Dermis blood vessel endothelial cell (primary cell): ENCODE measurements at regions not wholly inside any gene's neighbourhood (a gene's known extent, or its start where the extent isn't known, plus 50 kb on each side); places are given as distances from the start of the nearest gene placed in this dataset.
"Not testable (repeated sequence)": the region's sequence is repeated elsewhere in the genome, so short reads cannot be mapped to it uniquely, and the experiment has no call there.

Experiments
- DNase-seq: peaks from one replicate; pipeline ENCODE4 v3.0.0; 2010

DNA sequence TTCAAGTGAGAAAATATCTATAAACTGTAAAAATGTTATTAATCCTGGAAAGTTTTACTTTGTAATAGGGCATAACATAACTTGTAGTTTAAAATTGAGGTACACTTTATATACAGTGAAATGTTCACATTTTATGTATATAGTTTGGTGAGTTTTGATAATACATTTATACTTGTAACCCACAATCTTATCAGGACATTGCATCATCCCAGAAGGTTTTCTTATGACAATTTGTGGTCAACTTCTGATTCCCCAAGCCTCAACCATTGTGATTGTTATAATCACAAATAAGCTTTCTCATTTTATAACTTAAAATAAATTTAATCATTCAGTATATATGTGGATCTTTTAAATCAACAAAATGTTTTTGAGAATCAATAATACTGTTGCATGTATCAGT lies 151.1 kb downstream of the TFPI2 start:
- no peak for DNase-seq

DNA sequence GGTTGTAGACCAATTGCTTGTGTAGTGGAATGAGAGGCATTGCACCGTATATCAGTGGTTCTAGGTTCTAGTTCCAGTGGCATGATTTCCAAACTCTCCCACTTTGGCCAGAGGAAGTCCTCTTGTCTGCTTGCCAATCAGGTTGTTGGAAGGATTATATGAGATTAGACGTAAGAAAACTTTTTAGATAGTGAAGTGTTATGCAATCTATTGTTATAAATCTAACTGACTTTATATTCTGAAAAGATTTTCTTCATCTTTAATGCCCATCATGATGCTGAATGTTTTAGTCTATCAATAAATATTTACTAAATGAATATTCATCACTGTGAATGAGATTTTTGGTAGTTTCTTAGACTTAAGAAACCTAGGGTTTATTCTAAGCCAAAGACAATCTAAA lies 152.6 kb downstream of the TFPI2 start:
- no peak for DNase-seq

DNA sequence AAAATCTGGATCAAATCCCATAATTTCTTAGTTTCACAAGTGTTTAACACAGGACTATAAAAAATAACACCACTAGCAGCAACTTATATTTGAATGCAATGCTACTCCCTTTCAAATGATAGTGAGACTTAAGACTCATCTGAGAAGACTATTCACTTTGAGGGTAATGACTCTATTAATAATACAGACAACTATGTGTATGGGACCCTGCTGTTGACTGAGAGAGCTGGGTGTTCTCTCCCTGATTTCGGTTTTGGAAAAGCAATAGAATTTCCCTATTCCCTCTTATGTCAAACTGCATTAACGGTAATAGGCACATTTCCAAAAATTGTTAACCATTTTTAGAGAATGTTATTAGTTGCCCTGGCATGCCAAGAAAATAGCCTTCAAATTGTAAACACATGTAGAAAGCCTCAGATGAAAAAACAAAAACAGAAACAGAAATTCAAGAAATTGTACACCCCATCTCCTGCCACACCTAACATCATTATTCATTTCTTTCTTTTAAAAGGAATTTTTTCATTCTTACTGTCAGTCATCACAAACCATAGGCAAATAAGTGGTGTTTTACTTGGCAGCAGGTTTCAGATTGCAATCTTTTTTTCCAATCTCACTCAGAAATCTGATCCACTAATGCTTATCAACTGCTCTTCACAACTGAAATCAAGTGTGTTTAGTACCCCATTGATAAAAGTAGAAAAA lies 153.7 kb downstream of the TFPI2 start:
- DNase-seq = no peak

DNA sequence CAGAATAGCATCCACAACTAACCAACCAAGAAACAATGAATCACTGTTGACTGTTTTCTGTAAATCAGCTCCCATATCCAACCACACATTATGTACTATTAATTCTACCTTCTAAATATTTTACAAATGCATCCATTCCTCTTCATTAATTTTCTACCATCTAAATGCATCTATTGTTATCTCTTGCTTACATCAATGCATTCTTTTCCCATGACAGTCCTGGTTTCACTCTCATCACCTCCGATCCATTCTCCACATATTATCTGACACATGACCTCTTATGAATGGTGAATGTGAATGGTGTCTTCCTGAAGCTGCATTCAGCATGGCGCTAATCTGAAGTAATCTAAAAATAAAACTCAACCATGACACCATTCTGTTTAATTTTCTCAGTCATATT lies 153.8 kb upstream of the CALCR start:
- no peak for DNase-seq

DNA sequence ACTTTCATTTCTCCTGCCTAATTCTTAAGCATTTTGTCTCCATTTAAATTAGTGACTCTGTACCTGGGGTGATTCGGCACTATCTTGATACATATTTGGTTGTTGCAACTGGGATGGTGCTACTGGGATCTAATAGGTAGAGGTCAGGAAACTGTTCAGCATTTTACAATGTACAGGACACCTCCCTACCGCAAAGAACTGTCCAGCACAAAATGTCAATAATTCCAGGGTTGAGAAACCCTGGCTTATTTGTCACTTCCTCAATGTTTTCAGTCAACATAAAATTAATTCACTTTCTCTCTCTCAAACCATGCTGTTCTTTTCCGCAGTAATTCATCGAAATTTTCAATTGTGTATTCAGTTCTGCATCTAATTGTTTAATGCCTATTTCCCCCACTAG lies 151.4 kb upstream of the CALCR start:
- DNase-seq = no peak

DNA sequence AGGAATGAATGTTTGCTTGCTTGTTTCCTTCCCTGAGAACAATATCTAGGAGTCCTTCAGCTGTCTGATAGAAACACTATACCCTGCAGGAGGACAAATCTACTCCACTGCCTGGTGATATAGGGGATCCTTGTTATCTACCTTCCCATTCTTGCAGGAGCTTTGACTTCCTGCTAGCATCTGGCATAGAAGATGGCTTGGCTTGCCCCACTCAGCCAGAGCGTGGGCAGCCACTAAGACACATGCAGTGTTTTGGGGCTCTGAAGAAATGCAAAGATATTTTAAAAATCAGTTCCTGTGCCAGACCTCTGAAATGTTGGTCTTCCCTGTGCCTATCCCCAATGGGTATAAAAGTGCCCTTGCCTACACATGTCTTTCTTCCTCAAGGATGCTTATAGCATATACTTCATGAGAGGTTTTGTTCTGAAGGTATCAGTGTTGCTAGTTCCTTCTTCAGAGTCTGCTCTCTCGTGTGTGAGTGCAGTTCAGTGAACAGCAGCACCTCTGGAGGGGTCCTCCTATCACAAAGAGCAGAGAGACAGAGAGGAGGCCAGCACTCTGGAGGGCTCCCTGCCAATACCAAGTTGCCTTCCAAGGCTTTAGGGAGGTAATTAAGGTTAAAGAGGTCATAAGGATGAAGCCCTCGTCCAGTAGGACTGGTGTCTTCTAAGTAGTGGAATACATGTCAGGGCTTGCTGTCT lies 149.1 kb upstream of the CALCR start:
- DNase-seq = no peak

DNA sequence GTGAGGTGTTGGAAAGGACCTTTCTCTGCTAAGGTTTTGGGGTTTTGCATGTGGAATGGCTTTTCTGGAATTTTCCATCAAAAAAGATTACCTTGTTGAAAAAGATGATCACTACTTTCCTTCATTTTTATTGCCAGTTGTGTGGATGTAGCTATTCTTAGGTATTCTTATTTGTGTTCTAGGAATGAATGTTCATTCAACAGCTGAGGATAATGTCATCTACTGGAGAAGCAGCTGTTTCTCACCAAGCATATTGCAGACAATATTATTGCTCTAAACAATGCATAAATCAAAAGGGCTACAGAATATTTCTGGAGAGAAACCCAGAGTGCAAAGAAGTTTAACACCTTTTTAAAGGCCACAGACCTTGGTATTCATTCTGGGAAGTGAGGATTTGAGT lies 145.6 kb upstream of the CALCR start:
- no peak for DNase-seq

DNA sequence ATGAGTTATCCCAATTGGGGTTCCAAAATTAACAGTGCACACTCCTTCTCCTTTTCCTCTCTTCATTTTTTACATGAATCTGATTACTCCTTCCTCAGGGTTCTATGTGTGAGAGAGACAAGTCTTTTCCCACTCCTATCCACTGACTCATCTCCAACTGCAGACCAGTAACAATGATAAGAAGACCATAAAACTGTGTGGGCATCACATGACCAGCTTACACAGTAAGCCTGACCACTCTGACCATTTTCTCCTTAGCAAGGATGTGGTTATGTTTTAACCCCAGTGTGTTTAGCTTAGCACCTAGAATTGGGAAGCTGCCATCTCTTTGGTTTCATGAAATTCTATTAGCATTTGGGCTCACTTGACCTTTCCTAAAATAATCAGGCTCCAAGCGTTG lies 145.0 kb upstream of the CALCR start:
- DNase-seq = no peak

DNA sequence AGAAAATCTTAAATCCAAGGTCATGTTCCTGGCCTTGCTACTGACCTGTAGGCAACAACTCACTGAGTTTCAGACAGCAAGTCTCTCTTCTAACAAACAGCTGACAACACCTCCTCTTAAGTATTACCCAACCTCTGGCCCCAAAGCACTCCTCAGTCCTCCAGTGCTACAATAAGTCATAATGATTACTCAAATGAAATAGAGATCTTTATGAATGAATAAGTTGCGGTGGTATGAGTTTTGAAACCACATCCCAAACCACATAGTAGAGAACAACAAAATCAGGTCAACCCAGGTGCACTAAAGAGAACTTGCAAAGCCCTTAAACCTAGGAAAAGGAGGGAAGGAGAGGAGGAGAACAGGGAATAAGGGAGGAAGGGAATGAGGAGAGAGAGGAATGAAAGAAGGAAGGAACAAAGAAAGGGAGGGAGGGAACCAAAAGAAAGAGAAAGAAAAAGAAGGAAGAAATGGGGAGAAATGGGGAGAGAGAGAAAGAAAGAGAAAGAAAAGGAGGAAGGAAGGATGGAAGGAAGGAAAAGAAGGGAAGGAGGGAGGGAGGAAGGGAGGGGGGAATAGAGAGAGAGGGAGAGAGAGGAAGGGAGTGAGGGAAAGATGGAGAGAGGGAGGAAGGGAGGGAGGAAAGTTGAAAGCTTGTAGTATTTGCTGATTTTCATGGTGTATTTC lies 142.8 kb upstream of the CALCR start:
- no peak for DNase-seq

DNA sequence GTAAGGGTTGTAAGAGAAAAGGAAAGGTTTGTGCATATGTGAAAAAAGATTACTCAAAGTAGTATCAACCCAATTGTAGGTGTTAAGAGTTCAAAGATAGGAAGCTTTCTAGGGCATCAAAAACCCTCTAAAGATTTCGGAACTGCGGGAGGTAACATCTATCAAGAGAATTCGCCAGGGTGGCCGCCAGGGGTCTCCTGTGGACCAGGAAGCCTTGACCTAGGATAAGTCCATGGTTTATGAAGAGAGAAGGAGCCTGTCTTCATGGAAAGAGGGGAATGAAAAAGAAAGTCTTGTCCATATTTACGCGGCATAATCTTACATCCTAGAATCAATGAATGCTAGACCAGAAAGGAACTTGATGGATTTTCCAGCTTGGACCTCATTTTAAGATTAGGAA lies 140.7 kb upstream of the CALCR start:
- DNase-seq = peak; percentile 64

DNA sequence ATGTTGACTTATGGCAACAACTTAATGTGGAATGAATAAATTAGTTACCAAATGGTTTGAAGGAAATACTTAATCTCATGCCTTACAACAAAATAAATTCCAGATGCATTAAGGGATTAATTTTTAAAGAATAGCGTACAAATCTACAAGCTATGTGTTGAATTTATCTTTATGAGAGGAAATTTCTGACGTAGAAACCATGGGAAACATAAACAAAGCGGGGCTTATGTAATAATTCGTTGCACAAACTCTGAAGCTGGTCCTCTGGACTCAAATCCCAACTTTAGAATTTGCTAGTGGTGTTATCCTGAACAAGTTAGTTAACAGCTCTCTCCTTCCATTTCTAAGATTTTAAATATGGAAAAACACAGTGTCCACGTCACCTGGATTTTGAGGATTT lies 137.4 kb upstream of the CALCR start:
- DNase-seq = no peak

DNA sequence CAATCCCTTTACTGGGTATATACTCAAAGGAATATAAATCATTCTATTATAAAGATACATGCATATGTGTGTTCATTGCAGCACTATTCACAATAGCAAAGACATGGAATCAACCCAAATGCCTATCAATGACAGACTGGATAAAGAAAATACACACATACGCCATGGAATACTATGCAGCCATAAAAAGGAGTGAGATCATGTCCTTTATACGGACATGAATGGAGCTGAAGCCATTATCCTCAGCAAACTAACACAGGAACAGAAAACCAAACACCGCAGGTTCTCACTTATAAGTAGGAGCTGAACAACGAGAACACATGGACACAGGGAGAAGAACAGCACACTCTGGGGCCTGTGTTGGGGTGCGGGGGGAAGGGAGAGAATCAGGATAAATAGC lies 133.7 kb upstream of the CALCR start:
- DNase-seq = not testable (repeated sequence)

DNA sequence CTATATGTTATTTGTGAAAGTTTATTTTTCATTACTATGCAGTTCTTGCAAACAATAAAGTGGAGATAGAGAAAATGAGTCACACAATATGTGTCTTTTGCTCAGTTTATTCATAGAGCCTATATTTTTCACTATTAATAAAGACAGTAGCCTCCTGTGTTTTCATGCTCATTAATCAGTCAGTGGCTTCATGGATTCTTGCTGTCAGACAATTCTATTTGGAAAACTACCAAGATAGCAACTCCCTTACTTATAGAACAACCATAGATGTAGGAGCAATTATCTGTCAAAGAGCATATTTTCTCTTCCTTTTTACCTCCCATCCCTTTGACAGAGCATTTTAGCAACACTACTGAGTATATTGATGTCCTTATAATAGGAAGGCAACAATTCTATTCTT lies 132.7 kb upstream of the CALCR start:
- DNase-seq = no peak

DNA sequence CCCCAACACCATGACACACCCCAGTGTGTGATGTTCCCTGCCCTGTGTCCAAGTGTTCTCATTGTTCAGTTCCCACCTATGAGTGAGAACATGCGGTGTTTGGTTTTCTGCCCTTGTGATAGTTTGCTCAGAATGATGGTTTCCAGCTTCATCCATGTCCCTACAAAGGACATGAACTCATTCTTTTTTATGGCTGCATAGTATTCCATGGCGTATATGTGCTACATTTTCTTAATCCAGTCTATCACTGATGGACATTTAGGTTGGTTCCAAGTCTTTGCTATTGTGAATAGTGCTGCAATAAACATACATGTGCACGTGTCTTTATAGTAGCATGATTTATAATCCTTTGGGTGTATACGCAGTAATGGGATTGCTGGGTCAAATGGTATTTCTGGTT lies 131.6 kb upstream of the CALCR start:
- DNase-seq = not testable (repeated sequence)

DNA sequence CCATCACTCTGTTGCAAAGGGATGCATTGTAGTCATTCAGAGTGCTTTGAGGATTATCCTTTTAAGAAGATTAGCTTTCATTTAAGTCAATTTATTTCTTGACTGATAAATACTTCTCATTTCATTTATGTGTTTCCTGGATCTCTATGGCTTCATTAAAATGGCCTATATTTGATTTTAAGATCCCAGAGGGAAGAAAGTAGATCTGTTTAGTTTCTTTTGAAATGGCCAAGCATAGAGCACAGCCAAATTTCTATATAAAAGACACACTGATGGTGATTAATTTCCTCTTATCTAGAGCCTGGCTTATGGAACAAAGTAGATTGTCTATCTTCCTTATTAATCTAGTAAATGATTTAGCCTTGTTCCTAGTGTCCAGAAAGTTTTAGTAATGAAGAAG lies 129.7 kb upstream of the CALCR start:
- DNase-seq = no peak

DNA sequence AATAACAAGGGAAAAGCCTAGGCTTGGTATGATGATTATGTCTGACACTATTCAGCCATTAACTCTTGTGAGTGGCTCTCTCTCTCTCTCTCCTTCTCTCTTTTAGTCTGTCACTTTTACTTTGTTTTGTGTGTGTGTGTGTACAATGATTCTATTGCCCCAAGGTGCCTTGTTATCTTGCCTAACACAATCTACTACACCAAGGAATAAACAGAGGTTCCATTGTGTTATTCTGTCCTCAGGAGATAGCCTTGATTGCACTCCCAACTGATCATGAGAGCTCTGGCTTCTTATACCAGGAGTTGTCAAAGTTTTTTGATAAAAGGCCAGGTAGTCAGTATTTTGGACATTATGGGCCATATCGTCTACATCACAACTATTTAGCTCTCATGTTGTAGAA lies 123.4 kb upstream of the CALCR start:
- no peak for DNase-seq

DNA sequence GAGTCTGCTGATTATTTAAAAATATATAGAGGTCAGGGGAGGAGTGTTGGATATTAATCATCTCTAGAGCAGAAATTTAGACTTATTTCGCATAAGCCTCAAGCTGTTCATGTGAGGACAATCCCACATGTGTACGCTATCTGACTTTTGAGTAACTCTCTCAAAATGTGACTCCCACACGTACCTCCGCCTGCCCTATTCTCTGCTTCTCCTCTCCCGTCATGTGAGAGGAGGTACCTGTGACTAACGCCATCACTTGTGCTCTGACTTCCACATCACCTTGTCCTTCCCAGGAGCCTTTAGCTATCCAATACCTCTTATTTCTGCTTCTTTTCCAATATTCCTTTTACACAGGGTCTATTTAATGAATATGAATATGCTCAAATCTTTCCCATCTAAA lies 119.3 kb upstream of the CALCR start:
- DNase-seq = no peak

DNA sequence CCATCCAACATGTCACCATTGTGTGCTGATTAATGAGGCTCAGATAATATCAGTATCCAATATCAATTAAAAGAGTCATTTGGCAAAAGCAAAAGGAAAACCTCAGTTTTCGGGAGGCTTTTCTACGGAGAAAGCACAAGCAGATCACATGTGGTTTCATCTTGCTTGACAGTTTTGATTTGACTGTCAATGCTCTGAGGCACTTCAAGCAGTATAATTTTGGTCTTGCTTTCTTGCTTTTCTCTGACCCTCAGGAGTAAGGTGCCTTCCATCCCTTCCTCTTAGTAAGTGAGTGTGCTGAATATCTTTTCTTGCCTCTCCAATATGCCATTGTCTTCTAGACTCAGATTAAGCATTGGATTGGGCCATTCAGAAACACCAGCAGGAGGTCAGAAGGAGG lies 115.5 kb upstream of the CALCR start:
- DNase-seq = no peak

DNA sequence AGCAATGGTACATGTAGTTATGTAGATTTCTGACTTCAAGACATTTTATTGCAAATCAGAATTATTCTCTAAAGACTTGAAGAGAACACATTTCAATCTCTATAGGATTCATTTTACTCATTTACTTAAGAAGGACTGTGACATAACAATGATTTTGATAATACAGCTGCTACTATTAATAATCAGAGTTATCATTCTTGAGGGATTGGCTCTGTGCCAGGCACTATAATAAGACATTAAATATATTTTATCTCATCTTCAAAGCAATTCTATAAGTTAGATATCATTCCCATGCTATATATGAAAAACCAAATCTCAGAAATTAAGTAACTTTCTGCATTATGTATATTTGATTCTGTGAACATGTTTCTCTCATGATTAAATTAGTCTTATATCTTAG lies 103.7 kb upstream of the CALCR start:
- no peak for DNase-seq

DNA sequence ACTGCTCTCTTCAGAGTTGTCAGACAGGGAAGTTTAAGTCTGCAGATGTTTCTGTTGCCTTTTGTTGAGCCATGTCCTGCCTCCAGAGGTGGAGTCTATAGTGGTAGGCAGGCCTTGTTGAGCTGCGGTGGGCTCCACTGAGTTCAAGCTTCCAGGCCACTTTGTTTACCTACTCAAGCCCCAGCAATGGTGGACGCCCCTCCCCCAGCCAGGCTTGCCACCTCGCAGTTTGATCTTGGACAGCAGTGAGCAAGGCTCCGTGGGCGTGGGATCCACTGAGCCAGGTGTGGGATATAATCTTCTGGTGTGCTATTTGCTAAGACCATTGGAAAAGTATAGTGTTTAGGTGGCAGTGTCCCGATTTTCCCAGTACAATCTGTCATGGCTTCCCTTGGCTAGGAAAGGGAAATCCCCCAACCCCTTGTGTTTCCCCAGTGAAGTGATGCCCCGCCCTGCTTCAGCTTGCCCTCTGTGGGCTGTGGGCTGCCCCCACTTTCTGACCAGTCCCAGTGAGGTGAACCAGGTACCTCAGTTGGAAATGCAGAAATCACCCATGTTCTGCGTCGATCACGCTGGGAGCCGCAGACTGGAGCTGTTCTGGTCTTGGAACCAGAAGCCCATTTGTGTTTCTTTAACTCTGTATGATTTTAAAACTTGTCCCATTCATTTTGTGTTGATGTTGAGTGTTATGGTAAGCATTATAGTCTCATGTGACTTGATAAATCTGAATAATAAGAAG lies 89.2 kb upstream of the CALCR start:
- no peak for DNase-seq

DNA sequence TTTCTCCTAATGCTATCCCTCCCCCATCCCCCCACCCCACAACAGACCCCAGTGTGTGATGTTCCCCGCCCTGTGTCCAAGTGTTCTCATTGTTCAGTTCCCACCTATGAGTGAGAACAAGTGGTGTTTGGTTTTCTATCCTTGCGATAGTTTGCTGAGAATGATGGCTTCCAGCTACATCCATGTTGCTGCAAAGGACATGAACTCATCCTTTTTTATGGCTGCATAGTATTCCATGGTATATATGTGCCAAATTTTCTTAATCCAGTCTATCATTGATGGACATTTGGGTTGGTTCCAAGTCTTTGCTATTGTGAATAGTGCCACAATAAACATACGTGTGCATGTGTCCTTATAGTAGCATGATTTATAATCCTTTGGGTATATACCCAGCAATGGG lies 83.6 kb upstream of the CALCR start:
- DNase-seq = not testable (repeated sequence)

DNA sequence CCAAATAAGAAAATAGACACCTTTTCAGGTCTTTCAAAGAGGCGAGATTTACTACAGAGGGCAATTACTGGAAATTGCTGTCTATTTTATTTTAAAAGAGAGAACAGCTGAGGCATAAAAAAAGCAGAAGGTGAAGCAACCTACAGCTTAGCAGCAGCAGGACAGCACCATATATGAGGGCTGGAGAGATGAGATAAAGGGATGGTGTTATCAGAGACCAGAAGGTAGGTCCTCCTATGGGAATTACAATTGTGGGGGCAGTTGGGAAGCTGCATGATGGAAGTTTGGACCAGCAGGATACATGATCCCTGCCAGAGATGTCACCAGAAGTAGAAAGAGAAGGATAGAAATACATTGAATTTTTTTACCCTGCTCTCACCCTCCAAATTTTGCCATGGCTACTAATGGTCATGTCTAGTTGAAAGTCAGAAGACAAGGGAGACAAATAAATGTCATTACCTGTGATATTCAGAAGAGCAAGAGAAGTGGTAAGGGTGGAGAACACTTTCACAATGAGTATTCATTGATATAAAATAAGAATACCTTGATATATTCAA lies 77.2 kb upstream of the CALCR start:
- no peak for DNase-seq

DNA sequence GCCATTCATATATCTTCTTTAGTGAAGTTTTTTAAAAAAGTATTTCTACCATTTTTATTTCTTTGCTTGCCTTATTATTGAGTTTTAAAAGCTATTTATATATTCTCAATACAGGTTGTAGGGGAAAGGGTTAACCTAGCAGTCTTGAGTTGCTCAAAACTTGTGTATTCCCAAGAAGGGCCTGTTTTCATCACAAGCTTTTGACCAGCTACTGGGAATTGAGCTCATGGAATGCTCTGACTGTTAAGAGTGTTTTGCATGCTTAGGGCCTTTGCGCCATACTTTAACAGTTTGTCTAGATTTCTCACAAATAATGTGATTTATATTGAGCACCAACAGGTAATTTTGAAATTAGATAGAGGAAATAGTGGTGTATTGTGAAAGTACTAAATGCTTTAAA lies 72.0 kb upstream of the CALCR start:
- DNase-seq = no peak
